ENCODE measurements at regions not wholly inside any gene's neighbourhood (a gene's known extent, or its start where the extent isn't known, plus 50 kb on each side); places are given as distances from the start of the nearest gene placed in this dataset.

GRCh38 chr5:99314721-99315120 lies 385.9 kb upstream of the CHD1 start:
- TF ChIP-seq CTCF (conservative IDR thresholded peaks at IDR 0.05) (no peak), ZFX (IDR thresholded peaks at IDR 0.05) (no peak)

All from C4-2B (cell line).